SKM-1 (cell line): ENCODE measurements at regions not wholly inside any gene's neighbourhood (a gene's known extent, or its start where the extent isn't known, plus 50 kb on each side); places are given as distances from the start of the nearest gene placed in this dataset.

Experiments used
- DNase-seq: peaks from one replicate; lab custom pipeline; 2025; ENCODE audit not compliant: unreplicated experiment; lab: John Stamatoyannopoulos, UW

- no peak for DNase-seq
These were observed 113.7 kb downstream of the SLC25A47 start for GRCh38 chr14:100436745-100437406.

- DNase-seq: no peak
These were observed 115.1 kb downstream of the SLC25A47 start for GRCh38 chr14:100438271-100438670.

GRCh38 chr14:100438678-100439592, 115.8 kb downstream of the SLC25A47 start:
- DNase-seq: no peak

GRCh38 chr14:100439781-100440180, 116.6 kb downstream of the SLC25A47 start:
- DNase-seq: no peak

GRCh38 chr14:100440207-100440631, 117.1 kb downstream of the SLC25A47 start:
- no peak for DNase-seq

GRCh38 chr14:100440758-100441203, 117.6 kb downstream of the SLC25A47 start:
- DNase-seq: no peak

GRCh38 chr14:100441271-100441947, 118.3 kb downstream of the SLC25A47 start:
- DNase-seq: no peak

GRCh38 chr14:100442036-100442435, 118.9 kb downstream of the SLC25A47 start:
- DNase-seq: no peak

GRCh38 chr14:100442498-100443490, 119.7 kb downstream of the SLC25A47 start:
- DNase-seq: no peak

- DNase-seq: no peak
These were observed 120.5 kb downstream of the SLC25A47 start for GRCh38 chr14:100443603-100444002.

GRCh38 chr14:100445436-100446088, 122.4 kb downstream of the SLC25A47 start:
- DNase-seq: no peak

- DNase-seq: no peak
These were observed 123.4 kb downstream of the SLC25A47 start for GRCh38 chr14:100446572-100446971.

GRCh38 chr14:100448376-100448775, 125.2 kb downstream of the SLC25A47 start:
- DNase-seq: no peak

- no peak for DNase-seq
These were observed 126.3 kb downstream of the SLC25A47 start for GRCh38 chr14:100449225-100449987.

GRCh38 chr14:100450049-100450448, 126.9 kb downstream of the SLC25A47 start:
- no peak for DNase-seq

- no peak for DNase-seq
These were observed 127.6 kb downstream of the SLC25A47 start for GRCh38 chr14:100450736-100451135.

GRCh38 chr14:100451264-100451663, 128.1 kb downstream of the SLC25A47 start:
- DNase-seq: no peak

- no peak for DNase-seq
These were observed 130.8 kb downstream of the SLC25A47 start for GRCh38 chr14:100453930-100454329.

GRCh38 chr14:100454437-100454836, 131.3 kb downstream of the SLC25A47 start:
- no peak for DNase-seq
